Neutrophil (primary cell): ENCODE measurements at regions not wholly inside any gene's neighbourhood (a gene's known extent, or its start where the extent isn't known, plus 50 kb on each side); places are given as distances from the start of the nearest gene placed in this dataset.
"Not testable (repeated sequence)": the region's sequence is repeated elsewhere in the genome, so short reads cannot be mapped to it uniquely, and the experiment has no call there.

ENCODE experiments used
- H3K27ac ChIP-seq: fragments of 200-600 bp; sonication (generic); 2 replicates; pipeline ENCODE4 v1.5.1; 2016; ENCODE audit warnings: mild to moderate bottlenecking, moderate library complexity
- H3K27me3 ChIP-seq: fragments of 200-600 bp; sonication (generic); 2 replicates; pipeline ENCODE4 v1.6.0; 2016; ENCODE audit warnings: mild to moderate bottlenecking
- H3K36me3 ChIP-seq: fragments of 200-600 bp; sonication (generic); 2 replicates; pipeline ENCODE4 v1.5.1; 2017
- H3K4me1 ChIP-seq, 2 experiments: fragments of 200-600 bp in 1 of 2; sonication (generic) in 1 of 2; 1 replicate in 1 of 2; 2 replicates in 1 of 2; pipeline versions ENCODE4 v1.5.1 to v1.6.1; 2013 to 2016; ENCODE audit warnings: low read depth in 1 of 2, low read length in 1 of 2, mild to moderate bottlenecking in 1 of 2, moderate library complexity in 1 of 2; ENCODE audit not compliant: control insufficient read depth in 1 of 2, insufficient read depth in 1 of 2
- H3K4me3 ChIP-seq, 2 experiments: fragments of 200-600 bp in 1 of 2; sonication (generic) in 1 of 2; 1 replicate in 1 of 2; 2 replicates in 1 of 2; pipeline ENCODE4 v1.5.1; 2013 to 2016; ENCODE audit warnings: low read depth in 1 of 2, low read length in 1 of 2, mild to moderate bottlenecking in 1 of 2, moderate library complexity in 1 of 2
- H3K9me3 ChIP-seq: fragments of 200-600 bp; sonication (generic); 2 replicates; pipeline ENCODE4 v1.5.1; 2016
- CTCF ChIP-seq: fragments of 200-600 bp; sonication (generic); IDR thresholded peaks from 2 replicates; pipeline ENCODE4 v1.5.1; 2016; ENCODE audit warnings: antibody characterized with exemption

- no peak for TF ChIP-seq CTCF
- Histone ChIP-seq H3K4me1 (no peaks in the 10 kb centered on the region), H3K27ac (no peak overlapping the region)
Measured at GRCh38 chr9:86624630-86625029, 270.4 kb upstream of the TUT7 start.

GRCh38 chr9:86614871-86615849 lies 260.9 kb upstream of the TUT7 start:
- no peaks in the 10 kb centered on the region for H3K9me3 ChIP-seq
- no peak overlapping the region for H3K4me3 ChIP-seq
- H3K4me1 ChIP-seq: no peaks in the 10 kb centered on the region
- H3K27me3 ChIP-seq: no peaks in the 10 kb centered on the region
- no peaks in the 10 kb centered on the region for H3K36me3 ChIP-seq
- no peak for TF ChIP-seq CTCF
- no peak overlapping the region for H3K27ac ChIP-seq

More at GRCh38 chr9:86624630-86625029, 270.4 kb upstream of the TUT7 start:
- Histone ChIP-seq H3K4me3 (no peak overlapping the region), H3K9me3 (no peaks in the 10 kb centered on the region), H3K36me3 (no peaks in the 10 kb centered on the region), H3K27me3 (no peaks in the 10 kb centered on the region)

GRCh38 chr9:86613943-86614342 lies 259.7 kb upstream of the TUT7 start:
- H3K27me3 ChIP-seq: no peaks in the 10 kb centered on the region
- no peak overlapping the region for H3K4me3 ChIP-seq
- no peak overlapping the region for H3K27ac ChIP-seq
- H3K9me3 ChIP-seq: no peaks in the 10 kb centered on the region
- no peak for TF ChIP-seq CTCF
- H3K36me3 ChIP-seq: no peaks in the 10 kb centered on the region
- H3K4me1 ChIP-seq: no peaks in the 10 kb centered on the region

- not testable (repeated sequence) for H3K36me3 ChIP-seq, H3K4me1 ChIP-seq, H3K27ac ChIP-seq, H3K27me3 ChIP-seq, H3K4me3 ChIP-seq, H3K9me3 ChIP-seq
Measured at GRCh38 chr9:86611534-86611933, 257.3 kb upstream of the TUT7 start.

- Histone ChIP-seq H3K4me1 (no peaks in the 10 kb centered on the region), H3K27ac (no peak overlapping the region), H3K4me3 (no peak overlapping the region), H3K27me3 (no peaks in the 10 kb centered on the region), H3K9me3 (no peaks in the 10 kb centered on the region), H3K36me3 (no peaks in the 10 kb centered on the region)
- no peak for TF ChIP-seq CTCF
Measured at GRCh38 chr9:86605303-86605702, 251.1 kb upstream of the TUT7 start.

GRCh38 chr9:86604741-86605140 lies 250.5 kb upstream of the TUT7 start:
- no peaks in the 10 kb centered on the region for H3K36me3 ChIP-seq
- TF ChIP-seq CTCF: no peak
- H3K4me1 ChIP-seq: no peaks in the 10 kb centered on the region
- no peak overlapping the region for H3K4me3 ChIP-seq
- no peaks in the 10 kb centered on the region for H3K27me3 ChIP-seq
- H3K9me3 ChIP-seq: no peaks in the 10 kb centered on the region
- no peak overlapping the region for H3K27ac ChIP-seq
